GM21526 (cell line): ENCODE measurements at regions not wholly inside any gene's neighbourhood (a gene's known extent, or its start where the extent isn't known, plus 50 kb on each side); places are given as distances from the start of the nearest gene placed in this dataset.
"Not testable (repeated sequence)": the region's sequence is repeated elsewhere in the genome, so short reads cannot be mapped to it uniquely, and the experiment has no call there.

Experiments
- ATAC-seq: cut with Tn5 transposase; IDR thresholded peaks from one replicate; pipeline ENCODE4 v1.9.1; 2021; ENCODE audit warnings: moderate library complexity; ENCODE audit not compliant: unreplicated experiment, low FRiP score

DNA sequence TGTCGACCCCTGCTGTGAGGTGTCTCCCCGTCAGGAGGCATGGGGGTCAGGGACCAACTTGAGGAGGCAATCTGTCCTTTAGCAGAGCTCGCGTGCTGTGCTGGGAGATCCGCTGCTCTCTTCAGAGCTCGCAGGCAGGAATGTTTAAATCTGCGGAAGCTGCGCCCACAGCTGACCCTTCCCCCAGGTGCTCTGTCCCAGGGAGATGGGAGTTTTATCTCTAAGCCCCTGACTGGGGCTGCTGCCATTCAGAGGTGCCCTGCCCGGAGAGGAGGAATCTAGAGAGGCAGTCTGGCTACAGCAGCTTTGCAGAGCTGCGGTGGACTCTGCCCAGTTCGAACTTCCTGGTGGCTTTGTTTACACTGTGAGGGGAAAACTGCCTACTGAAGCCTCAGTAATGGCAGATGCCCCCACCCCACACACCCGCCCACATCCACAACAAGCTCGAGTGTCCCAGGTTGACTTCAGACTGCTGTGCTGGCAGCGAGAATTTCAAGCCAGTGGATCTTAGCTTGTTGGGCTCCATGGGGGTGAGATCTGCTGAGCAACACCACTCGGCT lies 133.1 kb downstream of the CENPC start:
- ATAC-seq = not testable (repeated sequence)

DNA sequence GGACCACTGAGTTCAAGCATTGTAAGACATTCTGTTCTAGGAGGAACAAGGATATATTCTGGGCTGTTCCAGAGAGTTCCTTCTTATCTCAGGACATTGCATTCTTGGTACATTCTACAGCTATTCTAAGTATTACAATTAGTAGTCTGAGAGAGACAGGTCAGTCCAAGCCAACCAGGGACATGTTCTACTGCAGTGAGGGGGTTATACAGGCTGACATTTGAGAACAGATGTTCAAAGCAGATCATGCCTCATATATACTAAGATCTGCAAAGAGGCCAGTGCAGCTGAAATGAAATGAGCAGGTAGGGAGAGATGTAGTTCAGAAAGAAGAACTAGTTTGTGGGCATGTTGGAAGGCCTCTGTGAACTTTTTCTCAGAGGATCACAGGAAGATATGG lies 142.0 kb downstream of the CENPC start:
- no peak for ATAC-seq

DNA sequence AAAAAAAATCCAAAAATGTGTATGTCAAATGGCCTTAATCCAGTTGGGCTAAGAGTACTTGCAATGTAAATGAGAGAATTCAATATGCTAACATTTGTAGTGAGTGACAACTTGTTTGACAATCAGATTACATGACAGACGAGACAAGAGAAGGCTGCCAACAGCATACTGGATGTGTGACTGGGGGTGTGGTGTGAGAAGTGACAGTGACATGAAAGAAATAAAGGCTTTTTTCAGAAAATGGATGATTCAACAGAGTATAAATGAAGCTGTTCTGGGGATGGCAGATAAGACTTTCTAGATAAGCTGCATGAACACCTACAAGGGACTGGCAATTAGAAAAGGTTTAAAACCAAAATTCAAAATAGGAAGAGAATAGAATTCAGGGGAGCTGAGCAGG lies 143.4 kb downstream of the CENPC start:
- ATAC-seq = no peak

DNA sequence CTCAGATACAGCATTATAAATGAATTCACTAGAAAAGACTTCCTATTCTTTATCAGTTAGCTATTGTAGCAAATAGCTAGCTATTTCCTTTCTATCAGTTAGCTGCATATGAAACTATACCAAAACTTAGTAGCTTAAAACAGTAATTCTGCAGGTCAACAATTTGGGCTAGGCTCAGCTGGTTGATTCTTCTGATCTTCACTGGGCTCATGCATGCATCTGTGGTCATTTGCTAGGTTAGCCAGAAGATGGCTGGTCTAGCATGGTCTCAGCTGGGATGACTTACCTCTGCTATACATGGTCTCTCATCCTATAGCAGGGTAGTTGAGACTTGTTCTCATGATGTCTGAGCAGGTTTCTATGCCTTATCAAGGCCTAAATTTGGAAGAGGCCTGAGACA lies 147.4 kb downstream of the CENPC start:
- ATAC-seq = no peak

DNA sequence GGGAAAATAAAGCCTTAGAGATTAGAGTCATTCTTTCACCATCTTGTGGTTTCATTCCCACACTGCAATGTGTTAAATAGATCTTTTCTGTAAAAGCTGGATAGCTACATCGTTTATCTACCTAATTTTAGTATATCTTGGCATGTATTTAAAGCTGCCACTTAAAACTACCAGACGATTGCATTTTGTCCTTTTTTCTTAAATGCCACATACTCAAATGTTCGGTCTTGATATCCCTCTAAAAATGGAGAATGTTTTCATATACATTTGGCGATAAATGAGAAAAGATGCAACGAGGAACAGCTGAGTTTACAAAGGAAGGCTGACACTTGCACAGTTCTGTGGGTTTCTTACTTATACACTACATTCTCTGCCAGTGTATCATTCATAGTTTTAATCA lies 148.3 kb downstream of the CENPC start:
- ATAC-seq = no peak

DNA sequence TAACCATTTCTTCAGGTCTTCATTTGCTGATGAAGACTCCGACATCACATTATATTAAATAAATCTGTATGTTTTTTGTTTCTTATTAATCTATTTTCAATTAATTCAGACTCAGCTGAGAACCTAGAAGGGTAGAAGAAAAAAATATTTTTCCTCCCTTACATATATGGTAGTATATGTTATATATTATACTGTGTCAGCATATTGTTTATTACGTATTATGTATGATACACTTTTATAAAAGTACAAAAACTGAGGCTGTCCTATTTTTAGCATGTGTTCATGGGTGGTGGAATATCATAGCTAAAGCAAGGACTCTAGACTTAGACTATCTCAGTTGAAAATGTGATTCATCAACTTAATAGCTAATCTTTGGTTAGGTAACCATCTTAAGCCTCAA lies 149.3 kb downstream of the CENPC start:
- ATAC-seq = no peak

DNA sequence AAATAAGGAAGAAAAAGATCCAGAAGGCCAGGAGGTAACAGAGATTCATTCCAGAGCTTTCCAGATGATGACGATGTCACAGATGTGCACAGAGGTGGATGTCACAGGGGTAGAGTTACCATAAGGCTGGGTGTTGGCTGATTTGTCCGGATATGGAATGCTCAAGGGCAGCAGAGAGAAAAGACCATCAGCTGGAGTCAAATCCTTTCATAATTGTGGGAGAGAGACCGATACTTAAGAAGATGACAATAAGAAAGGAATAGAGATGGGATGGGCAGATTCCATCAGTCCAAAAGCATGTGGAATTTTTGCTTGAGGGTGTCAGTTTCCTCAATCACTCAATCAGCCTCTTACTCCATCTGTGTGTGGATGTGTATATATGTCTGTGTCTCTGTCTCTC lies 150.4 kb downstream of the CENPC start:
- no peak for ATAC-seq

DNA sequence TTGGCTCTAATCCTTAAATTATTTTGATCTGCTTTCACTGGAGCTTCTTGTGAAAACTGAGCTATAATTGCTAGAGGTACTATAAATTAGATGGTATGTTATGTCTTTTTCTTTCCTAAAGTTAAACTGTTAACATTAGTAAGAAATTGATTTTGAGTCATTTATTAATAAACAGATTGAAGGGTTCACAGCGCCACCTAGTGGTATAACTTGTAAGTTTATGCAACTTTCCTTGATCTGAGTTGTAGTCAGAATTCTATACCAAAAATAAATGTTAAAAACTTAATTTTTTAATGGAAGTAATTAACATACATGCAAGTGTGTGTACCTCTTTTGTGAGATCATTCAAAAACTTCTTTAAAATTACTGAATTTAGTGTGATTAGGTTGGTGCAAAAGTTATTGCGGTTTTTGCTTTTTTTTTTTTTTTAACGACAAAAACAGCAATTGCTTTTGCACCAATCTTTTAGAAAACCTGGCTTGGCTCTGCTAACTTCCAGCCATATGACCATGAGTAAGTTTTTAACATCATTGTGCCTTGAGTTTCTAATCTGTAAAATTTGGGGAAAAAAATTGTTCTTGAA lies 151.5 kb downstream of the CENPC start:
- ATAC-seq = no peak

DNA sequence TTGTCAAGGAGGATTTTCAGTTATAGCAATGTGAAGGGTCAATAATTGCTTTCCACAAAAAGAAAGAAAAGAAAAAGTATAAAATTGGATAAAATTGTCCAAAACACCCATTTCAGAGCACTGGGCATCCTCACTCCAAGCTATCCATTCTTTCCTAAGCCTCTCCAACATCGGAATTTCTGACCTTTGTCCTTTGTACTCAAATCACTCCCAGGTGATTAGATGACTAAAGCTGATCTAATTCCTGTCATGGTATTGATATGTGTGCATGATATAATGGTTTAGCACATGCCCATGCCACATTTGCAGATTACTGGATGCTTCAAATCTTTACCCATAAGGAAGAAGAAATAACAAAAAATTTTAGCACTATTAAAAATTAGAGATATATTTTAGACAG lies 152.3 kb downstream of the CENPC start:
- ATAC-seq = no peak

DNA sequence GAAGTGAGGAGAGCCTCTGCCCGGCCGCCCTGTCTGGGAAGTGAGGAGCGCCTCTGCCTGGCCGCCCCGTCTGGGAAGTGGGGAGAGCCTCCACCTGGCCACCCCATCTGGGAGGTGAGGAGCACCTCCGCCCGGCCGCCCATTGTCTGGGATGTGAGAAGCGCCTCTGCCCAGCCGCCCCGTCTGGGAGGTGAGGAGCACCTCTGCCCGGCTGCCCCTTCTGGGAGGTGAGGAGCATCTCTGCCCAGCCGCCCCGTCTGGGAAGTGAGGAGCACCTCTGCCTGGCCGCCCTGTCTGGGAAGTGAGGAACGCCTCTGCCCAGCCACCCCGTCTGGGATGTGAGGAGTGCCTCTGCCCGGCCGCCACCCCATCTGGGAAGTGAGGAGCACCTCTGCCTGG lies 163.9 kb downstream of the CENPC start:
- ATAC-seq = not testable (repeated sequence)

DNA sequence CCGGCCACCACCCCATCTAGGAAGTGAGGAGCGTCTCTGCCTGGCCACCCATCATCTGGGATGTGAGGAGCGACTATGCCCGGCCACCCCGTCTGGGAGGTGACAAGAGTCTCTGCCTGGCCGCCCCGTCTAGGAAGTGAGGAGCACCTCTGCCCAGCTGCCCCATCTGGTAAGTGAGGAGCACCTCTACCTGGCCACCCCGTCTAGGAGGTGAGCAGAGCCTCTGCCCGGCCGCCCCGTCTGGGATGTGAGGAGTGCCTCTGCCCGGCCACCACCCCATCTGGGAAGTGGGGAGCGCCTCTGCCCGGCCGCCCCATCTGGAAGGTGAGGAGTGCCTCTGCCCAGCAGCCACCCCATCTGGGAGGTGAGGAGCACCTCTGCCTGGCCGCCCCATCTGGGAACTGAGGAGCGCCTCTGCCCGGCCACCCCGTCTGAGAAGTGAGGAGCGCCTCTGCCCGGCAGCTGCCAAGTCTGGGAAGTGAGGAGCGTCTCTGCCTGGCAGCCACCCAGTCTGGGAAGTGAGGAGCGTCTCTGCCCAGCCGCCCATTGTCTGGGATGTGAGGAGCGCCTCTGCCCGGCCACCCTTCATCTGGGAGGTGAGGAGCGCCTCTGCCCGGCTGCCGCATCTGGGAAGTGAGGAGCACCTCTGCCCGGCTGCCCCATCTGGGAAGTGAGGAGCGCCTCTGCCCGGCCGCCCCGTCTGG lies 164.4 kb downstream of the CENPC start:
- not testable (repeated sequence) for ATAC-seq

DNA sequence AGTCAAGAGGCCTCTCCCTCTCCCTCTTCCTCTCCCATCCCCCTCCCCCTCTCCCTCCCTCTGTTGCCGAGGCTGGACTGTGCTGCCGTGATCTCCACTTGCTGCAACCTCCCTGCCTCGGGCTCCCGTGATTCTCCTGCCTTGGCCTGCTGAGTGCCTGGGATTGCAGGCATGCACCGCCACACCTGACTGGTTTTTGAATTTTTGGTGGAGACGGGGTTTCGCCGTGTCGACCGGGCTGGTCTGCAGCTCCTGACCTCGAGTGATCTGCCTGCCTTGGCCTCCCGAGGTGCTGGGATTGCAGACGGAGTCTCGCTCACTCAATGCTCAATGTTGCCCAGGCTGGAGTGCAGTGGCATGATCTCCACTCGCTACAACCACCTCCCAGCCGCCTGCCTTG lies 165.1 kb downstream of the CENPC start:
- ATAC-seq = no peak

DNA sequence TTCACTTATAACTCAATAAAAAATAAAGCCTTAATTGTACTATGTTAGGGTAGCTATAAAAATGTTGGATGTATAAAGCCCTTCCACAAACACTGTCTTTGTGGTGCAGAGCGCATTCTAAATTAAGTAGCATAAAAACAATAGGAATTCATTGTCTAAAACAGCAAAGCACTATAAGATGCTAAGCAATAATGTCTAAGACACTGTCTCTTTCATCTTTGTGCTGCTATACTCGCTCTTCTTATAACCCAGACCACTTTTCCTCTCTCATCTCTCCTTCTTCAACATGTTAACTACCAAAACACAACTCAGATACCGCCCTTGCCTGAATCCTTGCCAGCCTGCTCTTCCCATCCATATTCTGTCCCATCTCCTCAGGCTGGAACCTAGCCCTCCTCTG lies 170.0 kb downstream of the CENPC start:
- ATAC-seq = no peak

DNA sequence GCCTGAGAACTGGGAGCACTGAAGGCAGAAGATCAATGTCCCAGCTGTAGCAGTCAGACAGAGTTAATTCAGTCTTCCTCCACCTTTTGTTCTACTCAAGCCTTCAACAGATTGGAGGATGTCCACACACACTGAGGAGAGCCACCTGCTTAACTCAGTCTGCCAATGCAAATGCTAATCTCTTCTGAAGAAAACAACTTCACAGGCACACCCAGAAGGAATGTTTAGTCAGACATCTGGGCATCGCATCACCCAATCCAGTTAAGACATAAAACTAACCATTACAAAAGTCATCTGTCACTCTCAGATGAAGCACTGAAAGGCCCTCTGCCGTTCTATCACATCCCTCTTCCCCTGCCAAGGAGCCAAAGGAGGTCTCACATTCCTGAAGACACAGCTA lies 173.7 kb downstream of the CENPC start:
- no peak for ATAC-seq

DNA sequence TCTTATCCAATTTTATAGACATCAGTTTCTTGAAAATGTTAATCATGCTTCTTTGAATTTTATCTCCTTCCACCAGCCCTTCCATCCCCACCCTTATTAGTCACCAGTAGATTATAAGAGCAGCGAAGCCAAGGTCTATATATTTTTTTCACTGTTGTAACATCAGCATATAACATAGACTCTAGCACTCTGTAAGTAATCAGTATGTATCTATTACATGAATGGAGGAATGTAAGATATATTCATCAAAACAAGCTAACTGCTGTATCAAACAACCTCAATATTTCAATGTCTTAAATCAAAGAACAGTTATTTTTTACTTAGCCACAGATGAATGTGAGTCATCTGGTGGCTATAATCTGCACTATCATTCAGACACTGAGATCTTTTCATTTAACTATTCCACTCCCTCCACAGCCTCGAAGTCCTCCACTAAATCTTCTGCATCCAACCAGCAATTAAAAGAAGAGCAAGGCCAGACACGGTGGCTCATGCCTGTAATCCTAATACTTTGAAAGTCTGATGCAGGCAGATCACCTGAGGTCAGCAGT lies 178.9 kb downstream of the CENPC start:
- ATAC-seq = no peak

DNA sequence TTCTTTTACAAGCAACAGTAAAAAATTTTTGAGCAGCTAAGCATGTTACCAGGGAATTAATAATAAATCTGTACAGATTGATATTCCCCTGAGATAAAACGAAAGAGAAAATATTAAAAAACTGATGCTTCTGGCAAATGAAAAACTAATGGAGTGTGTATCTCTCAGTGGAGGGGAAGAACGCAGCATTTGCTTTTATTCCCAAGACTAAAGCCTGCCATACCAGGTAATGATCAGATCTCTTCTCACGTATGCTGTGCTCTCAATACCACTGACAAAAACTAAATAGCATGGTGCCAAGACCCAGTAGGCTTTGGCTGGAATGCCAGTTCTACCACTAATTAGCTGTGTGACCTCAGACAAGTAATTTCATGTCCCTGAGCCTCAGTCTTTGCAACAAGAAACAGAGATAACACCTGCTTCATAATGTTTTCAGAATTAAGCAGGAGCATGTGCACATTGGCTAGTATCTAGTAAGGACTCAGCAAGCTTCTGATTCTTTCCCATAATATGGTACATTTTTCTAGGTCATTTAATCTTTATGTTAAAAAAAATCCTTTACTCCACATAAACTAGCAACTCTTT lies 179.6 kb downstream of the CENPC start:
- no peak for ATAC-seq

DNA sequence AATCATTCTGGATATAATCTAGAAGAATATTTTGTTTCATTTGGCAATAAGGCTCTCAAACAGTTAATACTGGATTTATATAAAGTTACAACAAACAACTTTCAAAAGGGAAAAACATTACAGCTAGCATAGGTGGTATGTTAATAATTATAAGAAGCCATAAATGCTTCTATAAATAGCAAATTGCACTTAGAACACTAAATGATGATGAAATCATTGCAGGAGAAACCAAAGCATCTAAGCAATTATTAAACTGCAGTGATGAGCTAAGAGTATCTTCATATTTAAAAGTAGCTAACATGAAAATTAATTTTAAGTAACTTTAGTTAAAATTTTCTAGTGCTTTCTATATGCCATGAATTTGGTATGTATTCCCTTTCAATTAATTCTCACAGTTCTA lies 189.5 kb downstream of the CENPC start:
- ATAC-seq = no peak

DNA sequence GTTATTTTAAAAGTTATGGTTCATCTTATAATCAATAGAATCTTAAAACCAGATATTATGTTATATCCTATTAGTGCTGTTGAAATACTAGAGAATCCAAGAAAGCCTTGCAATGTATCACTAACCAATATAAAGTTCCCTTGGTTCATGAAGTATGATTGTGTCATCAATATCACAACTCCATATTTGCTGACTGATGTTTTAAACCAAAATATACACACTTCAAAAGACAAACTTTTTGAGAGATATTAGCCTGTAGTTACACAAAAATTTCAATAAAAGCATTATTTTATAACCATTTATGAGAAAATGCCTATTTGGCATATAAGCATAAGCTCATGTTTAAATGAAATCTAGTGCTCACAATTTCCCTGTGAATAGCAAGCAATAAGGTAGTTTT lies 198.6 kb downstream of the CENPC start:
- no peak for ATAC-seq

DNA sequence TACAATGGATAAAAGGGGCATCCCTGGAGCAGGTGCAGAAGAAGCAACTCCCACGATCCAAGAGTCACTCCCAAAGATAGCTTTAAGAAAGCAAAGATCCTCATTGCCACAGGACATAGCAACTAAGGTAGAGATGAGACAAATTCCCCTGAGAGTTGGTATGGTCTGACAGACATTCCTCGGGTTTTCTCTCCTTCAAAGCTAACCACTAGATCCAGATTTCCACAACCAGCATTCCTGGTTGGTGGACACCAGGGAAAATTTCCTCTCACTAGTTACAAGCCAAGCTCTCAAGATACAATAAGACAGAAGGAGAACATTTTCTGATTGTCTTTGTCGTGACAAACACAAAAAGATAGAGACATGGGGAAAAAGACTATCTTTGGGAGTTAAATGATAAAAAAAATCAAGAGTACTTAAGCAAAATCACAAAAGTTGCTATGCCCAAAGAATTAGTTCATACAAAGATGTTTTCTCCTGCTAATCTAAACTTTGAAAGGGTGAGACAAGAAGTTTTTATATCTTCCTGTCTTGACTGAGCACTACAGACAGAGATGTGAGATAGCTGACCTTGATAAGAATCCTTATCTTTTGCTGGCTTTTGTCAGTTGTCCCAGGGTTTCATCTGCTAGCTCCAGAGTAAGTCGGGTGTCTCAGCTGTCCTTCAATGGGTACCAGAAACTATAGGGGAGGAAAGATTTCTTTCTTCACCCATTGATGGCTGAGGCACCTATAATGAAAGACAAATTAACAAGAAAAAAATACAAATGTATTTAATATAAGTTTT lies 200.5 kb downstream of the CENPC start:
- no peak for ATAC-seq

DNA sequence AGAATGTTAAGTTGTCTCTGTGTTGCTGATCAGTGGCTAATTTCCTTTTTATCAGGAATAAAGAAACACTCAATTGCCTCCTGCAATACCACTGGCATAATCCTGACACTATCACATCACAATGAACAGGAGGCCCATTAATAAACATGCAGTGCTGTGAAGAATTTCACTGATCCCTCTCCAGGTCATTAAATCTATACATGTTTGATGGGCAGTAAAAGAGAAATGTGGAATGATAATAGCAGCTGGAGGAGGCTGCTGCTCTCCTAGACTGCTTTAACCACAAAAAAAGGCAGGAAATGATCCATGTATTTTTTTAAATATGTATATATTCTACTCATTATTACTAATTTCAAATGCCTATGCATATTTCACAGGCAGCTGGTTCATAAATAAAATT lies 202.1 kb downstream of the CENPC start:
- no peak for ATAC-seq

DNA sequence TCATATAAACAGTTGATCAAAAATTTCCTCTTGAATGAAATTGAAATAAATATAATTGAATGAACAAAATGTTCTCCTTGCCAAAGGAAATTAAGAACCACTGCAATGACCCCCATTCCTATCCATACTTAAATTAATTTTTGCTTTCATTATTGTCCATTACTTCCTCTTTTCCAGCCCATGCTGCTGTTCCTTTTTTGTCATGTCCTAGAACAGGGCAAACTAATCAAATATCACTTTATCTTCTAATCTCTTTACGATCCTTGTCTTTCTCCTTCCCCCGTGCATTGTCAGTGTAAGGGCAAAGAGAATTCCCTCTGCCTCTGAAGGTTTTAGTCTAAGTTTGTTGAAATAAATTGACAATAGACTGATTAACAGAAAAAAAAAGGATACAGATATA lies 203.0 kb downstream of the CENPC start:
- ATAC-seq = no peak
